ENCODE measurements at regions not wholly inside any gene's neighbourhood (a gene's known extent, or its start where the extent isn't known, plus 50 kb on each side); places are given as distances from the start of the nearest gene placed in this dataset.

DNA sequence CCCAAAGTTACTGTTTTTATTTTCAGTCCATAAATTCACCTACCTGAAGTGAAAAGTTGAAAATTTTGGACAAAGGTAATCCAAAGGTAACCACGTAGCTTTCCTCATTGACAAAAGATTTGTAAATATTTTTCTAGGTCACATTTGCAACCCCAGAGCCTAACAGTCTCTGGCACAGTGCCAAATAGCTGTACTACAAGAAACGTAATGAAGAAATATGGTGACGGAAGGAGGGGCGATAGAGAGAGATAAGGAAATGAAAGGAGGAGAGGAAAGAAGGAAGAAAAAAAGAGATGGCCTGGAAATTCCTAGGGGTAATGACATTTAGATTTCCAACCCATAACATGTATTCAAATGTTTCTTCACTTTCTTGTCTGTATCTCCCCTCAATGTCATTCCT lies 159.4 kb downstream of the BARHL2 start:
- no peak for TF ChIP-seq POLR2A (IDR thresholded peaks at IDR 0.05)
- TF ChIP-seq, protein P1, sequence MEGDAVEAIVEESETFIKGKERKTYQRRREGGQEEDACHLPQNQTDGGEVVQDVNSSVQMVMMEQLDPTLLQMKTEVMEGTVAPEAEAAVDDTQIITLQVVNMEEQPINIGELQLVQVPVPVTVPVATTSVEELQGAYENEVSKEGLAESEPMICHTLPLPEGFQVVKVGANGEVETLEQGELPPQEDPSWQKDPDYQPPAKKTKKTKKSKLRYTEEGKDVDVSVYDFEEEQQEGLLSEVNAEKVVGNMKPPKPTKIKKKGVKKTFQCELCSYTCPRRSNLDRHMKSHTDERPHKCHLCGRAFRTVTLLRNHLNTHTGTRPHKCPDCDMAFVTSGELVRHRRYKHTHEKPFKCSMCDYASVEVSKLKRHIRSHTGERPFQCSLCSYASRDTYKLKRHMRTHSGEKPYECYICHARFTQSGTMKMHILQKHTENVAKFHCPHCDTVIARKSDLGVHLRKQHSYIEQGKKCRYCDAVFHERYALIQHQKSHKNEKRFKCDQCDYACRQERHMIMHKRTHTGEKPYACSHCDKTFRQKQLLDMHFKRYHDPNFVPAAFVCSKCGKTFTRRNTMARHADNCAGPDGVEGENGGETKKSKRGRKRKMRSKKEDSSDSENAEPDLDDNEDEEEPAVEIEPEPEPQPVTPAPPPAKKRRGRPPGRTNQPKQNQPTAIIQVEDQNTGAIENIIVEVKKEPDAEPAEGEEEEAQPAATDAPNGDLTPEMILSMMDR (IDR thresholded peaks at IDR 0.05): no peak

All from gastroesophageal sphincter (tissue), 3 donors.